MCF 10A (cell line): ENCODE measurements at regions not wholly inside any gene's neighbourhood (a gene's known extent, or its start where the extent isn't known, plus 50 kb on each side); places are given as distances from the start of the nearest gene placed in this dataset.

Experiments
- BruUV-seq: library from RNA; stranded (reverse); fragments of 400-500 nt; replicated peaks from 2 replicates; lab custom pipeline; 2021; lab: Mats Ljungman, UMichigan
- CTCF ChIA-PET: fragments of 300-600 bp; sonication (Branson Sonifier 250); formaldehyde crosslinking; extraction: SDS; loops from one replicate; lab custom pipeline; 2021; ENCODE audit warnings: antibody characterized with exemption, inconsistent platforms; lab: Yijun Ruan, JAX
- POLR2A ChIA-PET: fragments of 300-600, 350-650 bp; sonication (Branson Sonifier 250); formaldehyde crosslinking; extraction: SDS; loops from one replicate; lab custom pipeline; 2020; ENCODE audit warnings: antibody characterized with exemption, inconsistent platforms; lab: Yijun Ruan, JAX
- DNase-seq: peaks from one replicate; pipeline ENCODE4 v3.0.0-alpha.2; 2018; ENCODE audit not compliant: unreplicated experiment
- H3K27ac Mint-ChIP-seq: one replicate; pipeline ENCODE4 v1.8.0; 2022; ENCODE audit warnings: mild to moderate bottlenecking, low read depth, mixed read lengths; ENCODE audit not compliant: unreplicated experiment
- H3K27me3 Mint-ChIP-seq: one replicate; pipeline ENCODE4 v1.8.0; 2022; ENCODE audit warnings: mixed read lengths; ENCODE audit not compliant: insufficient read depth, unreplicated experiment
- H3K36me3 Mint-ChIP-seq: one replicate; pipeline ENCODE4 v1.8.0; 2022; ENCODE audit warnings: mild to moderate bottlenecking, moderate library complexity, mixed read lengths; ENCODE audit not compliant: insufficient read depth, unreplicated experiment
- H3K4me1 Mint-ChIP-seq: one replicate; pipeline ENCODE4 v1.8.0; 2022; ENCODE audit warnings: mixed read lengths; ENCODE audit not compliant: insufficient read depth, unreplicated experiment
- H3K4me3 Mint-ChIP-seq: one replicate; pipeline ENCODE4 v1.8.0; 2022; ENCODE audit warnings: mild to moderate bottlenecking, moderate library complexity, mixed read lengths; ENCODE audit not compliant: unreplicated experiment
- H3K9me3 Mint-ChIP-seq: one replicate; pipeline ENCODE4 v1.8.0; 2022; ENCODE audit warnings: mixed read lengths; ENCODE audit not compliant: unreplicated experiment
- CTCF ChIP-seq: fragments of 200-600 bp; IDR thresholded peaks from one replicate; pipeline ENCODE4 v1.8.0; 2022; ENCODE audit warnings: antibody characterized with exemption, mild to moderate bottlenecking; ENCODE audit not compliant: unreplicated experiment
- intact Hi-C: fragments of 100-400 bp; cut with micrococcal nuclease; formaldehyde crosslinking; loops from 2 replicates; pipeline ENCODE4 v1.14.1; 2022

- Mint-ChIP-seq H3K4me1 (peaks cover 6% of the 10 kb centered on the region), H3K27ac (no peak overlapping the region), H3K9me3 (no peaks in the 10 kb centered on the region), H3K27me3 (no peaks in the 10 kb centered on the region), H3K36me3 (peaks cover 1% of the 10 kb centered on the region), H3K4me3 (no peak overlapping the region)
- no peak for DNase-seq
- intact Hi-C loops, result no loop called here
- no TSS peak for BruUV-seq
- CTCF ChIA-PET, result interaction anchor here (0.7 to 3.4 kb wide), 8 partner anchors 12 to 188 kb away, joined by 3 to 82 read pairs (median 10); no protein-coding TSS in a partner anchor
- no peak for TF ChIP-seq CTCF
- POLR2A ChIA-PET, result interaction anchor here (1.4 kb wide), 1 partner anchor 27 kb away, joined by 7 read pairs; no protein-coding TSS in a partner anchor
These were observed 50.1 kb upstream of the GATM start for GRCh38 chr15:45428491-45428890.
